Body of pancreas (tissue), 4 donors: ENCODE measurements at regions not wholly inside any gene's neighbourhood (a gene's known extent, or its start where the extent isn't known, plus 50 kb on each side); places are given as distances from the start of the nearest gene placed in this dataset.

Source experiments
- POLR2A ChIP-seq, 3 donors: fragments of 450-650 bp; IDR thresholded peaks; one replicate each; pipeline ENCODE4 v1.6.1; 2016; ENCODE audit warnings: antibody characterized with exemption in 3 of 3, mild to moderate bottlenecking in 2 of 3
- TF ChIP-seq, protein P1 (sequence below), 7 experiments: fragments of 450-650 bp in 4 of 7; fragments of 200-600 bp in 3 of 7; sonication (generic) in 3 of 7; IDR thresholded peaks; one replicate each; pipeline ENCODE4 v1.5.1; 2016 to 2019; ENCODE audit warnings: antibody characterized with exemption in 7 of 7

DNA sequence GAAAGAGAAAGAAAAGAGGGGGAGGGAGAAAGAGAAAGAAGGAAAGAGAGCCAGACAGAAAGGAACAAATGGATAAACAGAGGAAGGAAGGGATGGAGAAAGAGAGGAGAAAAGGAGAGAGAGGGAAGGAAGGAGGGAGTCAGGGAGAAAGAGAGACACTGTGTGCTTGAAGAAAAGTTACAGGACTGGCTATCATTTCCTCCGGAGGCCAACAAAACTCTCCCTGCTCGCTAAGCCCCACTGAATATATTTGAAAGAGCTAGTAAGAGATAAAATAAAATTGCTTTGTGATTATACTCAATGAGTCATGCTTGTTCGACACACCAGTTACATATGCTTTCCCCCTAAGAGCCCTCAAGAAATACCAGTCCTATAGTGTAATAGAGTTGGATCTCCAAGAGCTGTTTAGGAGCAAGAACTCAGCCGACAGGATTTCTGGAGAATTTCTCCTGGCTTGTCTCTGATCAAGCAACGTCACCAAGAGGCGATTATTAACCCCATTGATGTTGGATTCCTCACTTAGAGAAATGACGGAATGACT lies 102.2 kb downstream of the MXRA5 start:
- TF ChIP-seq, protein P1, sequence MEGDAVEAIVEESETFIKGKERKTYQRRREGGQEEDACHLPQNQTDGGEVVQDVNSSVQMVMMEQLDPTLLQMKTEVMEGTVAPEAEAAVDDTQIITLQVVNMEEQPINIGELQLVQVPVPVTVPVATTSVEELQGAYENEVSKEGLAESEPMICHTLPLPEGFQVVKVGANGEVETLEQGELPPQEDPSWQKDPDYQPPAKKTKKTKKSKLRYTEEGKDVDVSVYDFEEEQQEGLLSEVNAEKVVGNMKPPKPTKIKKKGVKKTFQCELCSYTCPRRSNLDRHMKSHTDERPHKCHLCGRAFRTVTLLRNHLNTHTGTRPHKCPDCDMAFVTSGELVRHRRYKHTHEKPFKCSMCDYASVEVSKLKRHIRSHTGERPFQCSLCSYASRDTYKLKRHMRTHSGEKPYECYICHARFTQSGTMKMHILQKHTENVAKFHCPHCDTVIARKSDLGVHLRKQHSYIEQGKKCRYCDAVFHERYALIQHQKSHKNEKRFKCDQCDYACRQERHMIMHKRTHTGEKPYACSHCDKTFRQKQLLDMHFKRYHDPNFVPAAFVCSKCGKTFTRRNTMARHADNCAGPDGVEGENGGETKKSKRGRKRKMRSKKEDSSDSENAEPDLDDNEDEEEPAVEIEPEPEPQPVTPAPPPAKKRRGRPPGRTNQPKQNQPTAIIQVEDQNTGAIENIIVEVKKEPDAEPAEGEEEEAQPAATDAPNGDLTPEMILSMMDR (IDR thresholded peaks at IDR 0.05): no peak
- TF ChIP-seq POLR2A (IDR thresholded peaks at IDR 0.05): no peak
